K562 (cell line): ENCODE measurements at regions not wholly inside any gene's neighbourhood (a gene's known extent, or its start where the extent isn't known, plus 50 kb on each side); places are given as distances from the start of the nearest gene placed in this dataset.

Source experiments
- ATAC-seq: fragments of 200-7000 bp; cut with Tn5 transposase; 3 replicates; pipeline ENCODE4 v1.9.1; 2020; ENCODE audit warnings: moderate library complexity
- BruUV-seq: library from RNA; stranded (reverse); fragments of 400-500 nt; replicated peaks from 2 replicates; lab custom pipeline; 2021; lab: Mats Ljungman, UMichigan
- CTCF ChIA-PET: fragments of 300-600 bp; formaldehyde crosslinking; extraction: SDS; loops from one replicate; lab custom pipeline; 2021; ENCODE audit warnings: low intra/inter-chr PET ratio; lab: Yijun Ruan, JAX
- POLR2A ChIA-PET: fragments of 300-600, 350-650 bp; sonication (Branson Sonifier 250); formaldehyde crosslinking; extraction: SDS; loops from one replicate; lab custom pipeline; 2021; ENCODE audit warnings: antibody characterized with exemption, inconsistent platforms; lab: Yijun Ruan, JAX
- DNase-seq, 4 experiments: peaks; one replicate each; pipeline versions ENCODE4 v3.0.0 to v3.0.0-alpha.2; 2011 to 2018; ENCODE audit warnings: low spot score in 3 of 4, mixed read lengths in 3 of 4; ENCODE audit errors: extremely low read depth in 1 of 4
- FAIRE-seq: peaks from 2 replicates; lab custom pipeline; 2011; peaks lifted over from hg19 to GRCh38; lab: Jason Lieb, UNC
- H2AFZ ChIP-seq: 2 replicates; pipeline ENCODE4 v1.6.0; 2011; ENCODE audit warnings: low read depth, low read length, control low read depth, inconsistent platforms
- H3K27ac ChIP-seq: fragments of 200-600 bp; 3 replicates; pipeline ENCODE4 v1.8.0; 2011; ENCODE audit warnings: low read depth, mild to moderate bottlenecking, control low read depth, inconsistent platforms, low read length, moderate library complexity, mixed read lengths; ENCODE audit errors: extremely low read depth
- H3K27me3 ChIP-seq, 2 experiments: fragments of 300-600 bp in 1 of 2; 2 replicates in 1 of 2; 3 replicates in 1 of 2; pipeline versions ENCODE4 v1.6.0 to v1.8.0; 2011; ENCODE audit warnings: inconsistent platforms in 2 of 2, low read length in 2 of 2, mild to moderate bottlenecking in 1 of 2, mixed read lengths in 1 of 2, moderate library complexity in 1 of 2; ENCODE audit not compliant: control insufficient read depth in 2 of 2, insufficient read depth in 2 of 2
- H3K36me3 ChIP-seq: fragments of 300-600 bp; 3 replicates; pipeline ENCODE4 v1.8.0; 2011; ENCODE audit warnings: mild to moderate bottlenecking, low read length, inconsistent platforms; ENCODE audit not compliant: control insufficient read depth, insufficient read depth
- H3K4me1 ChIP-seq, 2 experiments: fragments of 200-600 bp in 1 of 2; replicated peaks in 1 of 2; 2 replicates in 1 of 2; 3 replicates in 1 of 2; pipeline versions ENCODE4 v1.5.1 to v1.8.0; 2011; ENCODE audit warnings: inconsistent platforms in 2 of 2, low read length in 2 of 2, mild to moderate bottlenecking in 1 of 2, mixed read lengths in 1 of 2, moderate library complexity in 1 of 2; ENCODE audit not compliant: control insufficient read depth in 2 of 2, insufficient read depth in 2 of 2
- H3K4me2 ChIP-seq: 2 replicates; pipeline ENCODE4 v1.6.1; 2011; ENCODE audit warnings: low read length, control low read depth, inconsistent platforms, mixed read lengths; ENCODE audit not compliant: insufficient read depth
- H3K4me3 ChIP-seq: fragments of 200-600 bp; sonication (generic), shearing (Covaris generic); 2 replicates; pipeline ENCODE4 v1.5.1; 2016; ENCODE audit warnings: control low read depth, inconsistent platforms
- H3K79me2 ChIP-seq: fragments of 200-600 bp; 3 replicates; pipeline ENCODE4 v1.8.0; 2011; ENCODE audit warnings: low read length, inconsistent platforms; ENCODE audit not compliant: control insufficient read depth, insufficient read depth
- H3K9ac ChIP-seq, 2 experiments: 2 replicates each; pipeline versions ENCODE4 v1.6.0 to v1.6.1; 2011; ENCODE audit warnings: low read depth in 2 of 2, low read length in 2 of 2, control low read depth in 1 of 2, inconsistent platforms in 1 of 2, mild to moderate bottlenecking in 1 of 2, mixed read lengths in 1 of 2; ENCODE audit not compliant: insufficient read depth in 1 of 2
- H3K9me1 ChIP-seq: one replicate; pipeline ENCODE4 v1.6.0; 2011; ENCODE audit warnings: inconsistent platforms, mild to moderate bottlenecking, low read length, moderate library complexity; ENCODE audit not compliant: control insufficient read depth, insufficient read depth
- H3K9me3 ChIP-seq: replicated peaks from 2 replicates; pipeline ENCODE4 v1.5.1; 2011; ENCODE audit warnings: low read depth, low read length, inconsistent platforms; ENCODE audit not compliant: control insufficient read depth, insufficient read depth
- H4K20me1 ChIP-seq: replicated peaks from 2 replicates; pipeline ENCODE4 v1.6.1; 2011; ENCODE audit warnings: low read length, inconsistent platforms, mixed read lengths; ENCODE audit not compliant: control insufficient read depth, insufficient read depth
- BCL6 ChIP-seq: fragments of 250-450 bp; sonication (Bioruptor Pico); IDR thresholded peaks from 2 replicates; pipeline ENCODE4 v1.4.0; 2020
- BHLHE40 ChIP-seq: IDR thresholded peaks from 2 replicates; pipeline ENCODE4 v1.6.1; 2011; ENCODE audit warnings: low read length, improper control_type of control experiment
- CCNT2 ChIP-seq: IDR thresholded peaks from 2 replicates; pipeline ENCODE4 v1.6.1; 2011; ENCODE audit warnings: borderline replicate concordance, low read depth, mild to moderate bottlenecking, moderate library complexity, mixed read lengths, low read length; ENCODE audit not compliant: insufficient read length; ENCODE audit errors: extremely low read depth
- CHCHD3 ChIP-seq: fragments of 250-450 bp; sonication (Bioruptor Pico); IDR thresholded peaks from 2 replicates; pipeline ENCODE4 v2.1.2; 2022; ENCODE audit warnings: mild to moderate bottlenecking
- CREB1 ChIP-seq, 2 experiments: sonication (generic) in 1 of 2; formaldehyde crosslinking in 1 of 2; IDR thresholded peaks; 2 replicates each; pipeline versions ENCODE4 v1.6.1 to v1.8.0; 2012 to 2022; ENCODE audit warnings: inconsistent platforms in 1 of 2, mild to moderate bottlenecking in 1 of 2, missing genetic modification reagents in 1 of 2, moderate library complexity in 1 of 2
- FOXJ2 ChIP-seq: fragments of 200-800 bp; sonication (Bioruptor generic); IDR thresholded peaks from 2 replicates; pipeline ENCODE4 v1.6.1; 2016; ENCODE audit warnings: missing genetic modification characterization, missing compliant biosample characterization
- GABPB1 ChIP-seq: sonication (generic); formaldehyde crosslinking; IDR thresholded peaks from 2 replicates; pipeline ENCODE4 v1.8.0; 2022; ENCODE audit warnings: mild to moderate bottlenecking, missing genetic modification reagents
- GTF2B ChIP-seq: IDR thresholded peaks from 2 replicates; pipeline ENCODE4 v1.6.1; 2011; ENCODE audit not compliant: insufficient read length; ENCODE audit errors: extremely low read depth
- HMGXB4 ChIP-seq: sonication (generic); formaldehyde crosslinking; IDR thresholded peaks from 2 replicates; pipeline ENCODE4 v1.8.1; 2023; ENCODE audit warnings: mild to moderate bottlenecking, missing genetic modification reagents
- KLF6 ChIP-seq: fragments of 250-450 bp; sonication (Bioruptor Pico); IDR thresholded peaks from 2 replicates; pipeline ENCODE4 v1.4.0; 2020; ENCODE audit warnings: mild to moderate bottlenecking, moderate library complexity, borderline replicate concordance
- NBN ChIP-seq: fragments of 450-650 bp; IDR thresholded peaks from 2 replicates; pipeline ENCODE4 v1.6.1; 2016; ENCODE audit warnings: low read depth, mild to moderate bottlenecking
- NCOA1 ChIP-seq: fragments of 450-650 bp; IDR thresholded peaks from 2 replicates; pipeline ENCODE4 v1.6.1; 2016; ENCODE audit warnings: low read depth
- POLR3G ChIP-seq: IDR thresholded peaks from 2 replicates; pipeline ENCODE4 v1.6.1; 2011; ENCODE audit not compliant: insufficient read length, insufficient replicate concordance; ENCODE audit errors: extremely low read depth
- RNF2 ChIP-seq: sonication (generic); IDR thresholded peaks from 2 replicates; pipeline ENCODE4 v1.6.1; 2016
- SNRNP70 ChIP-seq: fragments of 200-400 bp; formaldehyde crosslinking; optimal IDR thresholded peaks from 2 replicates; pipeline ENCODE3; 2017; ENCODE audit warnings: low read depth, low read length
- TAL1 ChIP-seq: fragments of 450-650 bp; IDR thresholded peaks from 2 replicates; pipeline ENCODE4 v1.6.1; 2016; ENCODE audit warnings: mild to moderate bottlenecking
- ZBED1 ChIP-seq: IDR thresholded peaks from 2 replicates; pipeline ENCODE4 v1.6.1; 2014
- ZNF239 ChIP-seq: fragments of 250-450 bp; sonication (Bioruptor Pico); IDR thresholded peaks from 2 replicates; pipeline ENCODE4 v1.4.0; 2020; ENCODE audit warnings: mild to moderate bottlenecking
- ZNF584 ChIP-seq: fragments of 200-800 bp; sonication (Bioruptor generic); IDR thresholded peaks from 2 replicates; pipeline ENCODE4 v1.6.1; 2016; ENCODE audit warnings: low read depth, mild to moderate bottlenecking, missing genetic modification characterization, missing compliant biosample characterization
- ZNF589 ChIP-seq: fragments of 200-800 bp; sonication (Bioruptor generic); IDR thresholded peaks from 2 replicates; pipeline ENCODE4 v1.6.1; 2016; ENCODE audit warnings: low read depth, missing genetic modification characterization, missing compliant biosample characterization
- WGBS: fragments of 100-300 bp; shearing (Covaris generic); methylation state at CpG from one replicate; pipeline ENCODE4 v1.1.6; 2016; ENCODE audit warnings: low coverage, mixed read lengths; ENCODE audit not compliant: insufficient coverage; ENCODE audit errors: missing lambda C conversion rate; 5-methylcytosine and 5-hydroxymethylcytosine counted together
- in situ Hi-C: fragments of 300-500 bp; cut with MboI; formaldehyde crosslinking; loops from 4 replicates; pipeline ENCODE4 v1.15.0; 2018; ENCODE audit warnings: inconsistent platforms, mixed read lengths
- intact Hi-C: fragments of 100-400 bp; cut with micrococcal nuclease; formaldehyde crosslinking; loops from 2 replicates; pipeline ENCODE4 v1.14.2; 2022
- TF ChIP-seq, protein P1 (sequence below), 2 experiments: fragments of 450-650 bp in 1 of 2; sonication (generic) in 1 of 2; formaldehyde crosslinking in 1 of 2; IDR thresholded peaks in 1 of 2; conservative IDR thresholded peaks in 1 of 2; 2 replicates each; pipeline versions ENCODE4 v1.6.1 to v1.8.1; 2016 to 2023; ENCODE audit warnings: mild to moderate bottlenecking in 2 of 2, moderate library complexity in 2 of 2, inconsistent platforms in 1 of 2, missing genetic modification reagents in 1 of 2

DNA sequence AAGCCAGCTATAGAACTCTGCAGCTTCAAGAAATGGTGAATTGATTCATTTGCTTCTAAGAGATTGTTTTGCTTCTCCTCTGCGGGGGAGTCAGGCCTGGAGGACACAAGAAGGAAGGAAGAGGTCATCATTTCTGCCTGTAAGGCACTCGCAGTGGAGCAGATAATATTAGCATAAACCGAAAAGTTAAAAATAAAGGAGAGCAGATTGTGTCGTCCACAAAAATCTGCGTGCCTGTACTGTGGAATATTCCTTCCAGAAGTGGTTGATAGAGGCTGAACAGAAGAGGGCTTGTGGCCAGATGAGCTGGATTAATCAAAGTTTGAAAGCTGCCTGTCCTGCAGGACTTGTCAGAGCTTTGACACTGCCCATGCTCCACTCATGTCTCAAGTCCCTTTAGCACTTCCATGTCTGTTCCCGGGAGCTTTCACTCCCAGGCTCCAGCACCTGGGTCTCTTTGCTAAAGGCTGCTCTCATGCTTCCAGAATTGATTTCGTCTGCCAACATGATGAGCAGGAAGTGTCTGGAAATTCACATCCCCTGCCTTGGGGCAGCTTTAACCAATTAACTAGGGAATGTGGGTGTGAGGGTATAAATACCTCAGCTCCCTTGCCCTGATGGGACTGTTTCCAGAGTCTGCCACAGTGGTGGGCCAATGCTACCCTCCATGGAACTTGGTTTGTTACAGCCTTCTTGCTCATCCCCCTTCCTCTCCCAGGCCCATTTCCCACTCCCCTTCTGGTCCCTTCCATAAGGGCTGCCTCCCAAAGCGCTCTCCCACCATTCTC is 65.1 kb upstream of the STX16 start:
- Histone ChIP-seq H3K4me2 (no peak overlapping the region), H3K27ac (no peak overlapping the region), H2AFZ (no peak overlapping the region), H3K9ac (no peak overlapping the region), H4K20me1 (no peaks in the 10 kb centered on the region; the same call in 1 of the 2 replicates), H3K79me2 (no peaks in the 10 kb centered on the region), H3K27me3 (peaks cover 4 to 47% of the 10 kb centered on the region in 2 experiments; a peak in 4 of 5 replicates), H3K4me3 (no peak overlapping the region), H3K9me3 (no peaks in the 10 kb centered on the region; the same call in 1 of the 2 replicates), H3K36me3 (no peaks in the 10 kb centered on the region), H3K9me1 (no peaks in the 10 kb centered on the region), H3K4me1 (no peaks in the 10 kb centered on the region; a peak in 2 of 5 replicates)
- FAIRE-seq (no peak), DNase-seq (no peak), ATAC-seq (no peak)
- intact Hi-C loops (no loop called here), in situ Hi-C loops (no loop called here)
- POLR2A ChIA-PET = interaction anchor here (0.6 to 2.0 kb wide), 3 partner anchors 10 to 38 kb away, joined by 4 to 5 read pairs (median 4); no protein-coding TSS in a partner anchor
- BruUV-seq = no TSS peak
- CTCF ChIA-PET = no interaction called here
- WGBS = 2% methylated on average over 8 of the region's 8 CpGs
- peak; percentile 99 for TF ChIP-seq ZNF239 (CRISPR knock-in tag)
- TF ChIP-seq NCOA1 = no peak
- no peak for TF ChIP-seq ZNF589 (CRISPR knock-in tag)
- no peak for TF ChIP-seq FOXJ2 (tag)
- TF ChIP-seq CREB1 (IDR thresholded peaks at IDR 0.05) = no peak
- TF ChIP-seq CREB1 (CRISPR knock-in tag; IDR thresholded peaks at IDR 0.05) = no peak
- no peak for TF ChIP-seq KLF6 (CRISPR knock-in tag)
- no peak for TF ChIP-seq HMGXB4 (CRISPR knock-in tag)
- no peak for TF ChIP-seq TAL1
- no peak for TF ChIP-seq ZNF584
- no peak for TF ChIP-seq GABPB1
- TF ChIP-seq NBN = no peak
- TF ChIP-seq BHLHE40 = no peak
- no peak for TF ChIP-seq CHCHD3
- no peak for TF ChIP-seq BCL6
- no peak for TF ChIP-seq GTF2B
- no peak for TF ChIP-seq CCNT2
- TF ChIP-seq POLR3G = no peak
- no peak for TF ChIP-seq SNRNP70
- TF ChIP-seq ZBED1 = no peak
- TF ChIP-seq, protein P1, sequence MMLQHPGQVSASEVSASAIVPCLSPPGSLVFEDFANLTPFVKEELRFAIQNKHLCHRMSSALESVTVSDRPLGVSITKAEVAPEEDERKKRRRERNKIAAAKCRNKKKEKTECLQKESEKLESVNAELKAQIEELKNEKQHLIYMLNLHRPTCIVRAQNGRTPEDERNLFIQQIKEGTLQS (IDR thresholded peaks at IDR 0.05) = peak; percentile 21
- TF ChIP-seq, protein P1 (CRISPR knock-in tag; conservative IDR thresholded peaks at IDR 0.05) = no peak
- TF ChIP-seq RNF2 = no peak
